RWPE1 (cell line): ENCODE measurements at regions not wholly inside any gene's neighbourhood (a gene's known extent, or its start where the extent isn't known, plus 50 kb on each side); places are given as distances from the start of the nearest gene placed in this dataset.

ENCODE experiments used
- CTCF ChIA-PET: fragments of 350-600 bp; sonication (Branson Sonifier 250); formaldehyde crosslinking; extraction: SDS; loops from one replicate; lab custom pipeline; 2021; lab: Yijun Ruan, JAX
- POLR2A ChIA-PET: fragments of 400-600 bp; formaldehyde crosslinking; extraction: SDS; loops from one replicate; lab custom pipeline; 2020; ENCODE audit warnings: antibody characterized with exemption; ENCODE audit not compliant: low non-redundant PET; lab: Yijun Ruan, JAX
- DNase-seq: peaks from one replicate; pipeline ENCODE4 v3.0.0; 2012; ENCODE audit warnings: low spot score
- H3K27ac ChIP-seq: fragments of 450-650 bp; 2 replicates; pipeline ENCODE4 v1.5.1; 2017
- TF ChIP-seq, protein P1 (sequence below): fragments of 450-650 bp; conservative IDR thresholded peaks from 2 replicates; pipeline ENCODE4 v1.5.1; 2017; ENCODE audit warnings: low read depth, mild to moderate bottlenecking

DNA sequence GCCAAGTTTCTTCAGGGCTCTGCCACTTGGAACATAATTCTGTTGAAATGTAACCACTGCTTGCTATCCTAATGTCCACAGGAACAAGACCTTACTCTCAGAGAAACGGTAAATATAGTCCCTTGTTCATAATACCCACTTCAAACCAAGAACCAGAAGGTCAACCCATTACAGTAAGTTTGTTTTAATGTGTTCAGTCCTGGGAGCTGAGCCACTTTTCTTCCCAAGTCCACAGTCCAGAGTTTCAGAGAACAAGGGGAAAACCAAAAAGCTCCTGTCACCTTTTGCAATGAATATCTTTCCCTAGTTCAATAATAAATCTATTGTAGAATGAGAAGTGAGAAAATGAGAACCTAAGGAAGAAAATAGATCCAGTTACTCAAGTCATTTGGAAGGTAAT lies 431.9 kb upstream of the MANEA start:
- H3K27ac ChIP-seq, result no peak overlapping the region
- ChIA-PET POLR2A (no interaction called here), CTCF (no interaction called here)
- no peak for DNase-seq
- TF ChIP-seq, protein P1, sequence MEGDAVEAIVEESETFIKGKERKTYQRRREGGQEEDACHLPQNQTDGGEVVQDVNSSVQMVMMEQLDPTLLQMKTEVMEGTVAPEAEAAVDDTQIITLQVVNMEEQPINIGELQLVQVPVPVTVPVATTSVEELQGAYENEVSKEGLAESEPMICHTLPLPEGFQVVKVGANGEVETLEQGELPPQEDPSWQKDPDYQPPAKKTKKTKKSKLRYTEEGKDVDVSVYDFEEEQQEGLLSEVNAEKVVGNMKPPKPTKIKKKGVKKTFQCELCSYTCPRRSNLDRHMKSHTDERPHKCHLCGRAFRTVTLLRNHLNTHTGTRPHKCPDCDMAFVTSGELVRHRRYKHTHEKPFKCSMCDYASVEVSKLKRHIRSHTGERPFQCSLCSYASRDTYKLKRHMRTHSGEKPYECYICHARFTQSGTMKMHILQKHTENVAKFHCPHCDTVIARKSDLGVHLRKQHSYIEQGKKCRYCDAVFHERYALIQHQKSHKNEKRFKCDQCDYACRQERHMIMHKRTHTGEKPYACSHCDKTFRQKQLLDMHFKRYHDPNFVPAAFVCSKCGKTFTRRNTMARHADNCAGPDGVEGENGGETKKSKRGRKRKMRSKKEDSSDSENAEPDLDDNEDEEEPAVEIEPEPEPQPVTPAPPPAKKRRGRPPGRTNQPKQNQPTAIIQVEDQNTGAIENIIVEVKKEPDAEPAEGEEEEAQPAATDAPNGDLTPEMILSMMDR, result no peak

DNA sequence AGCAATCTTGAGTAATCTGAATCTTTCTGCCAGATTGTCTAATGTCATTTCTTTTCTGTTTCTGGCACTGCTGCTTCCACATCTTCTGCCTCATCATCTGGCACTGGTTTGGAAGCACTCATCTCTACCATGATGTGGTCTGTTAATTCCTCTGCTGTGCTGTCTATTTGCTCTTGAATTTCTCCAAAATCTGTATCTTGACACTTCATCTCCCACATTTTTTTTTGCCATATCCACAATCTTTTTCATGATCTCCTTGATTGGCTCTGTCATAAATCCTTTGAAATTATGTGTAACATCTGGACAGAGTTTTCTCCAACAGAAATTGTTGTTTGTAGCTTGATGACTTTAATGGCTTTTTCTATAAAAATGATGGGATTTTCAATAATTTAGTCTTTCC lies 417.8 kb upstream of the MANEA start:
- no peak overlapping the region for H3K27ac ChIP-seq
- no peak for DNase-seq
- TF ChIP-seq, protein P1, result no peak
- ChIA-PET CTCF (interaction anchor here (0.6 kb wide), 1 partner anchor 609 kb away, joined by 3 read pairs; no protein-coding TSS in a partner anchor), POLR2A (no interaction called here)

DNA sequence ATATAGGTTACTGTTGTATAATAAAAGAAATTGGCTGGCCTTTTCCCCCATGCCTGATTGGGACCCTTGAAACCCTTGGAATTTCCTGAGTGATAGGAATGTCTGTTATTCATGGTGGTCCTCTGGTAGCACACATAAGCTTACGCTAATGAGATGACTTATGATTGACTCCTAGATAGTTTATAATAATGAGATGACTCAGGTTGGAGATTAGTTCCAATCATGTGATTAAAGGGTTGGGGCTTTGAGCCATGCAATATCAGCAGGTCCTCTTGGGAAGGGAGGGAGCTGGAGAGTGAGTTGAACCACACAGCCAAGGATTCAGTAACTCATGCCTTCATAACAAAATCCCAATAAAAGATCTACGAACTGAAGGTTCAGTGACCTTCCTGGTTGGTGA lies 407.6 kb upstream of the MANEA start:
- ChIA-PET CTCF (no interaction called here), POLR2A (no interaction called here)
- TF ChIP-seq, protein P1, result no peak
- no peak for DNase-seq
- H3K27ac ChIP-seq, result no peak overlapping the region

- CTCF ChIA-PET, result interaction anchor here (0.6 kb wide), 1 partner anchor 60 kb away, joined by 3 read pairs; no protein-coding TSS in a partner anchor
- POLR2A ChIA-PET, result no interaction called here
- DNase-seq, result no peak
- no peak overlapping the region for H3K27ac ChIP-seq
- TF ChIP-seq, protein P1, result no peak
These were observed 401.2 kb upstream of the MANEA start for GRCh38 chr6:95175927-95176675.

DNA sequence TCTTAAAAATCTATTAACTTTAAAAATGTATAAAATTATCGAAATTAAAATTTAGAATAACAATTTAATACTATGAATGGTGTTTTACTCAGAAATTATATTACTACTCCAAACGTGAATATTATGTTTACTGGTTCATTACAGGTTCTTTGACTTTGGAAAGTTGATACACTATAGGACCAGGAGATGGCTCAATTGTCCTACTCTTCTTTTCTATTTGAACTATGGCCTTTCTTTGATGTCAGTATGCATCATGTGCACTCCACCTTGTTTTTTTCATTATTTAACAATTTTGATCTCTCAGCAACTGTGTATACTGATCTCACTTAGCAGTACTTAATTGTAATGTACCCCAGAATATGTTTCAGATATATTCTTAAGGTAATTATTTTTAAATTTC lies 391.5 kb upstream of the MANEA start:
- no peak for DNase-seq
- no peak overlapping the region for H3K27ac ChIP-seq
- ChIA-PET CTCF (interaction anchor here (0.7 kb wide), 1 partner anchor 14 kb away, joined by 3 read pairs; no protein-coding TSS in a partner anchor), POLR2A (no interaction called here)
- TF ChIP-seq, protein P1, result no peak

- ChIA-PET POLR2A (no interaction called here), CTCF (interaction anchor here (0.7 kb wide), 1 partner anchor 1742 kb away, joined by 3 read pairs; no protein-coding TSS in a partner anchor)
- no peak for DNase-seq
- H3K27ac ChIP-seq, result no peak overlapping the region
- TF ChIP-seq, protein P1, result no peak
These were observed 390.6 kb upstream of the MANEA start for GRCh38 chr6:95186710-95187109.
